ENCODE measurements at regions not wholly inside any gene's neighbourhood (a gene's known extent, or its start where the extent isn't known, plus 50 kb on each side); places are given as distances from the start of the nearest gene placed in this dataset.

GRCh38 chr3:111480091-111480490, 61.9 kb upstream of the CD96 start:
- DNase-seq, result no peak

GRCh38 chr3:111481551-111481950, 60.4 kb upstream of the CD96 start:
- DNase-seq, result no peak

GRCh38 chr3:111482574-111482973, 59.4 kb upstream of the CD96 start:
- DNase-seq, result no peak

GRCh38 chr3:111485086-111485485, 56.9 kb upstream of the CD96 start:
- DNase-seq, result no peak
